ENCODE measurements at regions not wholly inside any gene's neighbourhood (a gene's known extent, or its start where the extent isn't known, plus 50 kb on each side); places are given as distances from the start of the nearest gene placed in this dataset.

DNA sequence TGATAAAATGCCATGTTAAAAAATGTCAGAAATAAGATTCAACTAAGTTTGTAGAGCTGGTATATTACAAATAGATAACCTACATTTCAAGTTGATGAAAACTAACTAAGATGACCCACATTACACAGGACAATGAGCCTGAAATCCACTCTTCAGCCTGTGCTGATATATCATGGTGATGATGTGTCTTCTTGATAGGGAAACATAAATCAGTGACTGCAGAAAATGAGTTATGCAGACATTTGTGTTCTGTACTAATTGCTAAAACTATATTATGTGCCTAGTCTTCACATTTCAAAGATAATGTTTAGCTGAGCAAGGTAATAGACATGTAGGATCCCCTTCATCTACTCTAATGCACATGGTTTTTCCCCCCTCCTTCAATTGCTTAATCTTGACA is 331.6 kb upstream of the F9 start:
- TF ChIP-seq, protein P1, sequence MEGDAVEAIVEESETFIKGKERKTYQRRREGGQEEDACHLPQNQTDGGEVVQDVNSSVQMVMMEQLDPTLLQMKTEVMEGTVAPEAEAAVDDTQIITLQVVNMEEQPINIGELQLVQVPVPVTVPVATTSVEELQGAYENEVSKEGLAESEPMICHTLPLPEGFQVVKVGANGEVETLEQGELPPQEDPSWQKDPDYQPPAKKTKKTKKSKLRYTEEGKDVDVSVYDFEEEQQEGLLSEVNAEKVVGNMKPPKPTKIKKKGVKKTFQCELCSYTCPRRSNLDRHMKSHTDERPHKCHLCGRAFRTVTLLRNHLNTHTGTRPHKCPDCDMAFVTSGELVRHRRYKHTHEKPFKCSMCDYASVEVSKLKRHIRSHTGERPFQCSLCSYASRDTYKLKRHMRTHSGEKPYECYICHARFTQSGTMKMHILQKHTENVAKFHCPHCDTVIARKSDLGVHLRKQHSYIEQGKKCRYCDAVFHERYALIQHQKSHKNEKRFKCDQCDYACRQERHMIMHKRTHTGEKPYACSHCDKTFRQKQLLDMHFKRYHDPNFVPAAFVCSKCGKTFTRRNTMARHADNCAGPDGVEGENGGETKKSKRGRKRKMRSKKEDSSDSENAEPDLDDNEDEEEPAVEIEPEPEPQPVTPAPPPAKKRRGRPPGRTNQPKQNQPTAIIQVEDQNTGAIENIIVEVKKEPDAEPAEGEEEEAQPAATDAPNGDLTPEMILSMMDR (IDR thresholded peaks at IDR 0.05; ENCODE audit: low read depth, low read length, missing control alignments), result no peak
- H3K4me3 ChIP-seq (ENCODE audit: low read depth, low read length), result no peak overlapping the region
- no peak for DNase-seq (ENCODE audit: low read depth)

DNA sequence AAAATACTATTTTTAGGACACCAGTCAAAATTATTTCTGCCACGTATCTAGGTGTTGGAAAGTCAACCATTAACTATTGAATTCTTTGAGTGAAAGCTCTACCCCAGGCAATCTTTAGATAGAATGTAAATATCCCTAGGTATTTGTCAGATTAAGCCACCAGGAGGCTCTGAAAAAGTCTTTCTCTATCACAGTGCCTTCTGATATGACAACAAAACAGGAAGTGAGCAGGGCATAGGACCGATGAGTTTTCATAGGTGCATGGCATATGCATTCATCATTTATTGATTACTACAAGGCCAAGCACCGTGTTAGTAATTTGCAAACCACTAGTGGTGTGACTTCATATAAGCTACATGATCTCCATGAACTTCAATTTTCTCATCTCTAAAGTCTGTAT is 333.6 kb upstream of the F9 start:
- TF ChIP-seq, protein P1 (IDR thresholded peaks at IDR 0.05; ENCODE audit: low read depth, low read length, missing control alignments), result no peak
- no peak overlapping the region for H3K4me3 ChIP-seq (ENCODE audit: low read depth, low read length)
- no peak for DNase-seq (ENCODE audit: low read depth)

DNA sequence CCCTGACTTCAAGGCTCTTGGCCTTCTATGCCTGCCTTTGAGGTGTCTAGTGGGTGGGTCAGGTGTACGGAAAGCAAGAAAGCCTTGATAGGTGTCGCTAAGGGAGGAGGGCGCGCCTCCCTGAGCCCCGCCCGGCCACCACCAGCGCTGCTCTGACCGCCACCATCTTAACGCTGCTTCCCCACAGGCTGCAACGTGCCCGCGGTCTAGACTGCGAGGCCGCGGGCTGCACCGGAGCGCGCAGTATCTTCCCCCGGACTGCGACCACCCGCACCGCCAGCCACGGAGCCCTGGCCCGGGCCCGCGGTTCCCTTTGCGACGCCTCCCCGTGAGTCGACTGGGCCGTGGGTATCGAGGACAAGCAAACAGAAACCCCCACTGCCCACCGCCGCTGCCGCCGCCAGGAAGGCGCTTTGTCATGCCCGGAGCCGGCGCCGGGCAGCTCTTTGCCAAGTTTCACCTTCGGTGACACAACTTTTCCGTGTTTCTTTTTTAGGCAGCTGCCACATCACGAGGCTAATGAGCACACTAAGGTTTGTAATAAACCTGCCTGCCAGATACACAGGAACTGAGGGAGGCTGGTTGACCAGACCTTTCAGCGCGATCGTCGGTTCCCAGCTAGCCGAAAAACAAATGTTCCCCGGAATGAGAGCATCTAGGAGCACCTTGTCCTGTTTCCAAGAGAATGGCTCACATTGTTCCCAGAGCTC is 335.8 kb upstream of the F9 start:
- TF ChIP-seq, protein P1 (IDR thresholded peaks at IDR 0.05; ENCODE audit: low read depth, low read length, missing control alignments), result no peak
- no peak for DNase-seq (ENCODE audit: low read depth)
- H3K4me3 ChIP-seq (ENCODE audit: low read depth, low read length), result no peak overlapping the region

DNA sequence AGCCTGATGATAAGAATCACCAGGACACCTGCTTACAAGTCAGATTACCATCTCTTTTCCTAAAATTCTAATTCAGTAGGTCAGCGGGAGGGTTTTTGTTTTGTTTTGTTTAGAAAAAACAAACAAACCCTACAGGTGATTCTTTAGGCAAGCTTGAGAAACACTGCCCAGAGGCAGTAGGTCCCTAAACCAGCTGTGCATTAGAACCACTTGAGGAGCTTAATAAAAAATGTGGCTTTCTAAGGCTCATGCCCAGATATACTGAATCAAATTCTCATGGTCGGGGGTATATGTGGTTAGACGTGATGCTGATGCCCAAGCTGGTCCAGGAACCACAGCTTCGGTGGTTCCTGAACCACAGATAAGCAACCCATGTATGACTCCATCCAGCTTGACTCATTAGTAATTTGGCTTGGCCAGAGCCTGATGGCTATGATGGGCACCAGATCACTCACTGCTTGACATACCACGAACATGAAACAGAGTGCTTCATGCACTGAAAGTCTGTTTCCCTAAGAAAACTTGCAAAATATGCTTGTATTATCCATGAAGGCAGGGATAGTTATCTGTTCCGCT is 338.1 kb upstream of the F9 start:
- H3K4me3 ChIP-seq (ENCODE audit: low read depth, low read length), result no peak overlapping the region
- TF ChIP-seq, protein P1 (IDR thresholded peaks at IDR 0.05; ENCODE audit: low read depth, low read length, missing control alignments), result no peak
- DNase-seq (ENCODE audit: low read depth), result no peak

DNA sequence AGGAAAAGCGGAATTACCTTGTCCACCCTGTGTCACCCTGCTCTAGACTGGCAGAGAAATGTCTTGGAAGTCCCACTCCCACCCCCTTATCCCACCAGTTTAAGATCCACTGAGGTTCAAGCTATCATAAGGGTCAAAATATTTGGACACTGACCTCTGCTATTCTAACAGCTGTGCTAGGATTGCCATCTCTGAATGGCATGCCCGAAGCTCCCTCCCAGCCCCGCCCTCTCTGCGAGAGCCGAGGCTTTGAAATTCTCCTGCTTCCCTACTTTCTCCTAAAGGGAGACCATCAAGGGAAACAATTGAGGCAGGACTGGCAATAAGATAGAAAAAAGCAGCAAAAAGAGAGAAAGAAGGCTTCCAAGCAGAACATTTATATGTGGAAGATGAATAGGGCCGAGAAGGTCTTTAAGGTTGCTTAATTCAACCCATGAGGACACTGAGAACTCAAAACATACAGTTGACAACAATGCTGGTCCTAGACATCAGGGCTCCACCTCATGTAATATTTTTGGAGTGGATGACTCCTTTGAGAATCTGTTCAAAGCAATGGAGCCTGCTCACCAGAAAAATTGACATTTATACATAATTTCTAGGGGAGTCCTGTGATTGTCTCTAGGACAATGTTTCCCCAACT is 338.7 kb upstream of the F9 start:
- no peak for DNase-seq (ENCODE audit: low read depth)

DNA sequence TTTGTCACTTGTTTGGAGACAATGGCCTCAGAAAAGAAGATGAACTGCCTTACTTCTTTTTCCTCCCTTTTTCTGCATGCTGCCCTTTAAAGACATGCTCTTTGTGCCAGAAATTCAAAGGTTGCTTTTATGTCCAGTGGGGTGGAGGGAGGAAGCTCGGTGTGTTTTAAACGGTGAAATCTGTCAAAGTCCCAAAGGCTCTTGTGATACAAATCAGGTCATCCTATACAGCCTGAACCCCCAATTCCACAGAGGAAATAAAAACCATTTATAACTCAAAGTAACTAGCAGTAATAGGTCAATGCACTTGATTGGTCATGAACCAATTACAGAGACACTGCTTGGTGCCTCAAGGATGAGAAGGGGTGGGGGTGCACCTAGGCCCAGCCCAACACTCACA is 339.3 kb upstream of the F9 start:
- TF ChIP-seq, protein P1 (IDR thresholded peaks at IDR 0.05; ENCODE audit: low read depth, low read length, missing control alignments), result no peak
- H3K4me3 ChIP-seq (ENCODE audit: low read depth, low read length), result no peak overlapping the region
- no peak for DNase-seq (ENCODE audit: low read depth)

More for the DNA sequence above, 338.7 kb upstream of the F9 start:
- H3K4me3 ChIP-seq (ENCODE audit: low read depth, low read length), result no peak overlapping the region
- TF ChIP-seq, protein P1 (IDR thresholded peaks at IDR 0.05; ENCODE audit: low read depth, low read length, missing control alignments), result no peak
